Keratinocyte (primary cell): ENCODE measurements at regions not wholly inside any gene's neighbourhood (a gene's known extent, or its start where the extent isn't known, plus 50 kb on each side); places are given as distances from the start of the nearest gene placed in this dataset.

Experiments
- DNase-seq: peaks from one replicate; pipeline ENCODE4 v3.0.0-alpha.2; 2011; ENCODE audit warnings: low read depth, missing footprints, low spot score
- FAIRE-seq: peaks from 2 replicates; lab custom pipeline; 2011; peaks lifted over from hg19 to GRCh38; lab: Jason Lieb, UNC
- H2AFZ ChIP-seq: 2 replicates; pipeline ENCODE4 v1.6.0; 2012; ENCODE audit warnings: low read length, control low read depth, inconsistent platforms; ENCODE audit not compliant: control insufficient read depth
- H3K27ac ChIP-seq: 2 replicates; pipeline ENCODE4 v1.5.1; 2011; ENCODE audit warnings: low read length; ENCODE audit not compliant: control insufficient read depth, insufficient read depth
- H3K27me3 ChIP-seq: 3 replicates; pipeline ENCODE4 v1.6.0; 2011; ENCODE audit warnings: low read length; ENCODE audit not compliant: control insufficient read depth, insufficient read depth; ENCODE audit errors: extremely low read depth
- H3K36me3 ChIP-seq, 2 experiments: 2 replicates in 1 of 2; 3 replicates in 1 of 2; pipeline ENCODE4 v1.5.1; 2011; ENCODE audit warnings: low read length in 2 of 2, mild to moderate bottlenecking in 1 of 2; ENCODE audit not compliant: control insufficient read depth in 2 of 2, insufficient read depth in 2 of 2; ENCODE audit errors: extremely low read depth in 1 of 2
- H3K4me1 ChIP-seq: 3 replicates; pipeline ENCODE4 v1.5.1; 2011; ENCODE audit warnings: low read length; ENCODE audit not compliant: control insufficient read depth, insufficient read depth; ENCODE audit errors: extremely low read depth
- H3K4me2 ChIP-seq: 3 replicates; pipeline ENCODE4 v1.6.0; 2011; ENCODE audit warnings: low read depth, low read length; ENCODE audit not compliant: control insufficient read depth, insufficient read depth; ENCODE audit errors: extremely low read depth
- H3K4me3 ChIP-seq, 3 experiments: fragments of 200-600 bp in 1 of 3; sonication (generic) in 1 of 3; 2 replicates in 2 of 3; 3 replicates in 1 of 3; pipeline ENCODE4 v1.5.1; 2011 to 2016; ENCODE audit warnings: low read length in 3 of 3, mild to moderate bottlenecking in 3 of 3, control low read depth in 2 of 3, inconsistent platforms in 1 of 3, low read depth in 1 of 3, mixed read lengths in 1 of 3, mixed run types in 1 of 3, moderate library complexity in 1 of 3; ENCODE audit not compliant: control insufficient read depth in 2 of 3, insufficient read depth in 2 of 3; ENCODE audit errors: extremely low read depth in 1 of 3
- H3K79me2 ChIP-seq: 2 replicates; pipeline ENCODE4 v1.6.0; 2012; ENCODE audit warnings: low read length; ENCODE audit not compliant: control insufficient read depth, insufficient read depth
- H3K9ac ChIP-seq: 3 replicates; pipeline ENCODE4 v1.6.0; 2011; ENCODE audit warnings: low read length; ENCODE audit not compliant: control insufficient read depth, insufficient read depth; ENCODE audit errors: extremely low read depth
- H3K9me1 ChIP-seq: 3 replicates; pipeline ENCODE4 v1.6.0; 2011; ENCODE audit warnings: low read length; ENCODE audit not compliant: control insufficient read depth, insufficient read depth; ENCODE audit errors: extremely low read depth
- H3K9me3 ChIP-seq: 2 replicates; pipeline ENCODE4 v1.5.1; 2012; ENCODE audit warnings: low read depth, low read length; ENCODE audit not compliant: control insufficient read depth
- H4K20me1 ChIP-seq: 3 replicates; pipeline ENCODE4 v1.6.0; 2011; ENCODE audit warnings: low read length; ENCODE audit not compliant: control insufficient read depth, insufficient read depth; ENCODE audit errors: extremely low read depth
- CTCF ChIP-seq, 3 experiments: IDR thresholded peaks in 1 of 3; conservative IDR thresholded peaks in 1 of 3; optimal IDR thresholded peaks in 1 of 3; 2 replicates in 2 of 3; 3 replicates in 1 of 3; pipeline versions ENCODE3 to v1.5.1; 2011; ENCODE audit warnings: low read length in 3 of 3, mild to moderate bottlenecking in 3 of 3, moderate library complexity in 2 of 3, control low read depth in 1 of 3, inconsistent platforms in 1 of 3; ENCODE audit not compliant: insufficient read depth in 2 of 3; ENCODE audit errors: extremely low read depth in 1 of 3
- EZH2 ChIP-seq: IDR thresholded peaks from one replicate; pipeline ENCODE4 v1.6.1; 2012; ENCODE audit warnings: inconsistent platforms, mild to moderate bottlenecking, low read length, moderate library complexity
- dilution Hi-C: fragments of 300-500 bp; cut with MboI; formaldehyde crosslinking; loops from one replicate; pipeline ENCODE4 v1.7.0; 2020; ENCODE audit warnings: low sequenced_read_pairs; ENCODE audit not compliant: extremely low pct_ligation_motif_present

DNA sequence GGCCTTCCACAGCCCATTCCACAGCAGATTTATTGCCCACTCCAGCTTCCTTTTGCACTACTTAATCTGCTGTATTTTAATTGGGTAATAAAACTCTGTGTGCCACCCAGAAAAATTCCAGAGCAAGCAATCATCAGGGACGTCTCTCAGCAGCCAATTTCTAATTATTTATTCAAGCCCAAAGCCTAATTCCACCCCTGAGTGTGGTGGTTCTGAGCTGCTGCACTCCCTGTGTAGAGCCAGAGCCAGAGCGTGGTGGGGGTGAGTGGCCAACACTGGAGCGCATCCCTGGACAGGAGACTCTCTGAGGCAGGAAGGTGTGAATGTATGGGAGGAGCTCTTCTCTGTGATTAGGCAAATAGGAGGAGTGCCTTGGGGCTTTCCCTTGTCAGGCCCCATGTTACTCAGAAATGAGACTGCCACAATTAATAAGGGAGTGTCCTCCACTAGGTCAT lies 66.1 kb downstream of the CD24 start:
- no peak overlapping the region for H3K9ac ChIP-seq
- no peaks in the 10 kb centered on the region for H3K9me3 ChIP-seq
- DNase-seq (peak; percentile 64), FAIRE-seq (no peak)
- H3K27ac ChIP-seq: no peak overlapping the region
- H4K20me1 ChIP-seq: no peaks in the 10 kb centered on the region
- H3K4me2 ChIP-seq: no peak overlapping the region
- dilution Hi-C loops: no loop called here
- no peaks in the 10 kb centered on the region for H3K27me3 ChIP-seq
- H3K36me3 ChIP-seq: no peaks in the 10 kb centered on the region
- no peaks in the 10 kb centered on the region for H3K79me2 ChIP-seq
- no peaks in the 10 kb centered on the region for H3K9me1 ChIP-seq
- H3K4me1 ChIP-seq: peaks cover 21% of the 10 kb centered on the region
- TF ChIP-seq CTCF (optimal IDR thresholded peaks at IDR 0.05 in 1 of 3, IDR thresholded peaks at IDR 0.05 in 1 of 3, conservative IDR thresholded peaks at IDR 0.05 in 1 of 3; ENCODE audit: extremely low read depth in 1 of 3, insufficient read depth in 2 of 3, low read length in 3 of 3): no peak
- no peak for TF ChIP-seq EZH2
- no peak overlapping the region for H3K4me3 ChIP-seq
- H2AFZ ChIP-seq: peak overlapping the region; percentile 50

DNA sequence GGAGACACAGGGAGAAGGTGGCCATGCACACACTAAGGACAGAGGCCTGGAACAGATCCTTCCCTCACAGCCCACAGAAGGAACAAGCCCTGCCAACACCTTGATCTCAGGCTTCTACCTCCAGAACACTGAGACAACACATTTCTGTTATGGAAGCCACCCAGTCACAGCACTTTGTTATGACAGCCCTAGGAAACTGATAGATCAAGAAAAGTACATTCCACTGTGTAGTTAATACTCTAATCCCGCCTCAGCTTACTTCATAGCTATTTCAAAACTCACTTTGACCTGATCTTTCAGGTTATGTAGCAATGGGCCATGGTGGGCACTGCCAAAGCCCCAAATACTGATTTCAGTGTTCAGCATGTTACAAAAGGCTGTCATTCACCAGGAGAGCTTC lies 66.8 kb downstream of the CD24 start:
- Histone ChIP-seq H3K27me3 (no peaks in the 10 kb centered on the region), H3K4me1 (peaks cover 16% of the 10 kb centered on the region), H3K4me2 (no peak overlapping the region), H3K36me3 (no peaks in the 10 kb centered on the region), H2AFZ (peak overlapping the region; percentile 6), H3K79me2 (no peaks in the 10 kb centered on the region), H3K9me3 (no peaks in the 10 kb centered on the region), H4K20me1 (no peaks in the 10 kb centered on the region), H3K27ac (no peak overlapping the region), H3K9ac (no peak overlapping the region), H3K4me3 (no peak overlapping the region), H3K9me1 (no peaks in the 10 kb centered on the region)
- no peak for DNase-seq
- TF ChIP-seq EZH2 (no peak), CTCF (optimal IDR thresholded peaks at IDR 0.05 in 1 of 3, IDR thresholded peaks at IDR 0.05 in 1 of 3, conservative IDR thresholded peaks at IDR 0.05 in 1 of 3; ENCODE audit: extremely low read depth in 1 of 3, insufficient read depth in 2 of 3, low read length in 3 of 3) (no peak)
- no peak for FAIRE-seq
- dilution Hi-C loops: no loop called here
